HG02610 (cell line): ENCODE measurements at regions not wholly inside any gene's neighbourhood (a gene's known extent, or its start where the extent isn't known, plus 50 kb on each side); places are given as distances from the start of the nearest gene placed in this dataset.

Experiments
- ATAC-seq: cut with Tn5 transposase; IDR thresholded peaks from one replicate; pipeline ENCODE4 v1.9.1; 2021; ENCODE audit warnings: mild to moderate bottlenecking, moderate library complexity; ENCODE audit not compliant: unreplicated experiment

- ATAC-seq: no peak
Measured at GRCh38 chr2:59654710-59655109, 898.7 kb downstream of the BCL11A start.

- no peak for ATAC-seq
Measured at GRCh38 chr2:59653164-59653563, 900.3 kb downstream of the BCL11A start.

DNA sequence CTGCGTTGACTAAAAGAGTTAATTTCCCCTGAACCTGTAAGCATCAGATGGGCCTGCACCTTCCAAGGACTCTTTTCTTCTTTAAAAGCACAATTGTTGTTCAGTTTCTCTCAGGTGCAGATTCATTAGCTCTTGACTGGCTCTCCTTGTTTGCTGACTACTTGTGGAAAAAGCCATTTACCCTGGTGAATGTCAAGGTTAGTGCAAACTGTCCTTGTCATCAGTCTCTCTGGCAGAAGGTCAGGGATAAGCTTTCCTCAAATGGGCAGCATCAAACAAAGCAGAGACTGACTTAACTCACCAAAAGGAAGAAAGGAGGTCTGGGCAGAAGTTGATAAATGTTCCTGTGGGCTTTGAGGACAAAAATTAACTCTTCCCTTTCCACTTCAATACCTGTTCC, 922.7 kb downstream of the BCL11A start:
- no peak for ATAC-seq

- no peak for ATAC-seq
Measured at GRCh38 chr2:59627599-59627998, 925.9 kb downstream of the BCL11A start.

- no peak for ATAC-seq
Measured at GRCh38 chr2:59622599-59623308, 930.7 kb downstream of the BCL11A start.

DNA sequence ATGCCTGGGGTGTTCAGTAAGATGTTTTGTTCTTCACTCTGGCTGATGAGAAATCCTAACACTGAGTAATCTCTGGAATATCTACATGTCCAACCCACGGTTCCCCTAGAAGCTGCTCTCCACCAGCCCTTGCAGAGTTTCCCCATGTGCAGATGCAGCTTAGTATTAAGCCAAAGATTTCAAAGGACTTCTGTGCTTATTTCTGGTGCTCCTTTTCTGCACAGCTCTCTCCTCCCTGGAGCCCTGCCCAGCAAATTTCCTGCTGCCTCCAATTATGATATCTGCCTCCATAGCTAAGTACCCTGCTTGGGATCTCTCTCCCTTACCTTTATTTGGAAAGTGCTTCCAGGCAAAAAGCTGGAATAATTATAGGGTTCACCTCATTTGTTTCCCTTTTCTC, 949.3 kb downstream of the BCL11A start:
- no peak for ATAC-seq

- ATAC-seq: peak; percentile 63
Measured at GRCh38 chr2:59594671-59595222, 958.7 kb downstream of the BCL11A start.

GRCh38 chr2:59590798-59591197, 962.7 kb downstream of the BCL11A start:
- ATAC-seq: peak; percentile 51

DNA sequence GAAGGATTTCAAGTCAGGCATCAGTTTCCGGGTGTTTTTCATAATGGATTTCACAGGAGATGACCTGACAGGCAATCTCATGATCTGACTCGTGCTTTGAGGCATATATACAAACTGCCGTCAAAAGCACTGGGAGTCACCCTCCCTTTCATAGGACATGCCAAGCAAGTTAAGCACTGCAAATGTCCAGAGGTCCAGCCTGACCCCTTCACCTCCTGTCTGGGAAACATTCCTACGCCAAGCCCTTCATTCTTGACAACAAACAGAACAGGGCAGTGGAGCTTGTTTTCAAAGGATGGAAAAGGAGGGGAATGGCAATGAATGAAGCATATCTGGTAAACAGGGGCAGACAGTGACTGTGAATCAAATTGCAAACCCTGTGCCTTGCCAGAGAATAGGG, 963.6 kb downstream of the BCL11A start:
- no peak for ATAC-seq

DNA sequence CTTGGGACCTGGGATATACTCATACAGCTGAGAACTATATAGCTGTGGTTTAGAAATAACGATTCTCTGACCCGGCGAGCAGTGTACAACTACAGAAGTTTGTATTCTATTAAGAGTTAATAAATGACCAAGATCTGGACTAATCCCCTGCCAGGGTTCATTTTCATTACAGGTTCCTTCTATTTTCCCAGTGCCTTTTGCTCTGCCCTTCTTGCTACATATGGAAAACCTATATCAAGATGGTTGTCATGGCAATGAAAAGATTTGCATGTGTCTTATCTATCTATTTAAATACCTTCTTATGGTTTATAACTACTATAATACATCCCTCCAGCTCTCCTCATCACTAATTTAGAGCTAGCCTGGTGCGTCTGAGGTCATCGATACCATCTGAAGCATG, 965.2 kb downstream of the BCL11A start:
- no peak for ATAC-seq

GRCh38 chr2:59586176-59586575, 967.3 kb downstream of the BCL11A start:
- ATAC-seq: no peak

- no peak for ATAC-seq
Measured at GRCh38 chr2:59585655-59586054, 967.8 kb downstream of the BCL11A start.

DNA sequence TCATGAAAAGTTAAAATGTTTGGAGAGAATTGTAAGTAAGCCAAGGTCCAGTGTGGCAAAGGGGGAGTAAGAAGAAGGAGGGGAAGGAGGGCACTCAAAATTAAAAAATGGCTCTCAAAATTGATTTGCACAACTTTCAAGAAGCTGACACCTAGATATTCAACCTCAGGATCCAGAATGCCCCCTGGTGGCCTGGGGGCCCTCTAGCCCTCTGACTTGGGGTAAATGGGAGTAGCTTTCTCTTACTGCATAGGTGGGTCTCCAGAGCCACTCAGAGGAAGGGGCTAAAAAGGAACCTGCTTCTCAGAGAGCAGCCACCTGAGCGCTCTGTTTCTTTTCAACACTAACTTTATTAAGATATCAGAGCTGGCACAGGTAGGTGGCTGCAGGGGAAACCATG, 968.5 kb downstream of the BCL11A start:
- ATAC-seq: no peak

DNA sequence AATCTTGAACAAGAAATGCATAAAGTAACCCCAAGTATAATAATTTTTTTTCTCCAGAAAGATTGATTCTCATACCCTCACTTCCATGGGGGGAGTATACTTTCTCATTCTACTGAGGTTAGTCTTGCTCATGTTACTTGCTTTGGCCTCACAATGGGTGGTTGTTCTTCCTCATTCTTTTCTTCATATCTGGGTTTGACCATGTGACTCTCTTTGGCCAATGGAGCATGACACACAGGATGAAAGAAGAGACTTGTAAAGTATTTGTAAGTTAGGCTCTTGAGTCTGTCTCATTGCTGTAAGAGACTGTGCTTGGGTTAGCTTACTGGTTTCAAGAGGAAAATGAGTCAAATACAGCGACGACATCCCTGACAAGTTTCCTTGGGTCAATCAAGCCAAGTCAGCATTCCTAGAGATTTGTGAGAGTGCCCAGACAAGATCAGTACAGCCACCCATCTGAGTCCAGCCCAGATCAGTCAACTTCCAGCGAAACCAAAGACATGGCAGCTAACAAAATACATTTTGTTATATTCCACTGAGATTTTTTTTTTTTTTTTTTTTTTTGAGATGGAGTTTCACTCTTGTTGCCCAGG, 970.2 kb downstream of the BCL11A start:
- no peak for ATAC-seq

- no peak for ATAC-seq
Measured at GRCh38 chr2:59578349-59578748, 975.1 kb downstream of the BCL11A start.

DNA sequence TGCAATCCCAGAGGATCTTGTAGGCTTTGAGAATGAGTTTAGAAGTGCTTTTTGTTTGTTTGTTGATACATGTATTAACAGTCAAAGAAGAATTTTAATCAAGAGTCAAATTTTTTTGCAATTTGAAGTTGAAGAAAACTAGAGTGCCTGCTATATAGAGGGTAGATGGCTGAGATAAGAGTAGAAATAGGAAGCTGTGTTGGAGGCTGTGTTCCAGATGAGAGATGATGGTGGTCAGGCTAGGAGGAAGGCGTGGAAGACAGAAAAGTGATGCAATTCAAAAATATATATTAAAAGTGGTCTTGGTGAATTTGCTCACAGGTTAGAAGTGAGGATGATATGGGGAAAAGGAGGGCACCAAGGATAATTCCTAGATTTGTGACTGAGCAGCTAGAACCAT, 978.3 kb downstream of the BCL11A start:
- no peak for ATAC-seq

DNA sequence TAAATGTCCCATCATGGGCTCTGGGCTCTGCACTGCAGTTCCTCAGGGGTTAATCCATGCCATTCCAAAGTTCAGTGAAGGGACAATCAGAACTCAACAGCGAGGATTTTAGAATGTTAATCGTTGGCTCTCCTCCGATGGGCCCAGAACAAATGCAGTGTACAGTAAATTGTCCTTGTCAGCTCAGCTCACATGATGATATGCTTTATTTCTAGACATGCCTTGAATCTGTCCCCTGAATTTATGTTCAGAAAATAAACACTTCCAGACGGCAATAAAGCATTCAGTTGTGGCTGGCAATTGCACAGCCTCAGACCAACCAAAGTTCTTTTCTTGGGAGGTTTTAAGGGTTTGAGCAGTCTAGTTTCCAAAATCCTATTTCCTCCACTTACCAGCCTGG, 981.2 kb downstream of the BCL11A start:
- ATAC-seq: no peak

DNA sequence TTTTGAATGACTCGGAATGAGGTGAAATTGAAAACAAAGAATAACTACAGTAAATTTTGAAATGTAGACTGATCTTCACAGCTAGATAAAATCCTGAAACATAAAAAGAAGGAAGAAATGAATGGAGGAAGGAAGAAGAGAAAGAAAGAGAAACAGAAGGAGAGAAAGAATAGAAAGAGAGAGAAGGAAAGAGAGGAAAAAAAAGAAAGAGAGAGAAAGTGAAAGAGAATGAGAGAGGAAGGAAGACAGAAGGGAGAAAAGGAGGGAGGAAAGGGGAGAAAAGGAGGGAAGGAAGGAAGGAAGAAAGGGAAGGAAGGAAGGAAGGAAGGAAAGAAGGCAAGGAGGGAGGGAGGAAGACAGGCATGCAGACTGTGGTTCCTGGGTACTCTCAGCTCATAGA, 982.6 kb downstream of the BCL11A start:
- ATAC-seq: no peak

GRCh38 chr2:59569124-59569523, 984.3 kb downstream of the BCL11A start:
- no peak for ATAC-seq

GRCh38 chr2:59568461-59568860, 985.0 kb downstream of the BCL11A start:
- ATAC-seq: no peak

DNA sequence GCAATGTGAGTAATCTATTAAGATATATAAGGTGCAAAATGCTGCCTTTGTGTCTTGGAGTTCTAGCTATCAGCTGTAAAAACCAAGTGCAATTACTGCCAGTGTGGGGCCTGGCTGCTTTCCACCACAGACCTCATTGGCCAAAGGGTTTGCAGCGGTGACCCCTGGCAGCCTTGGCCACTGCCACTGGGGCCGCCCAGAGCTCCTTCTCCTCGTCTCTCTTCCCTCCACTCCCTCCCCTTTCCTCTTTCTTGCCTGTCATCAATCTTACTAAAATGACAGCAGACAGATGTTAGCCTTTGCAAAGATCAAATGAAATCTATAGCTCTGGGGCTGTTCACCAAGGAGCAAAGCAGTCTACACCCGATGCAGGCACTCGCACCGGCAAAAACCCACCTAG, 986.3 kb downstream of the BCL11A start:
- ATAC-seq: no peak

DNA sequence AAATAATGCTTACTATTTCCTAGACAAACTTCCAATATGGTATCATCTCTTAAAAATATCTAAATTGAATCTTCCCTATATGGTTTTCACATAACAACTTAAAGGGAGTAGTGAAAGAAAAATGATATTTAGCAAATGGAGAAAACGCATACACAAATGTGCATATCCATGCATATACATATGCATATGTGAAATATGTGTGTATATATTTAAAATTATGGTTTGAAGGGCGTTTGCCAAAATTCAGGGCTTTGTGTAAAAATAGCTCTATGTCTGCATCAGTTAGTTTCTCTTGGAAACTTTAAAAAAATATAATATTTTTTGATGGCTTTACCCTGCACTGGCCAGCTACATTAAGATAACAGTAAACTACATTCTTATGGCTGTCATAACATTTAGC, 986.7 kb downstream of the BCL11A start:
- no peak for ATAC-seq

DNA sequence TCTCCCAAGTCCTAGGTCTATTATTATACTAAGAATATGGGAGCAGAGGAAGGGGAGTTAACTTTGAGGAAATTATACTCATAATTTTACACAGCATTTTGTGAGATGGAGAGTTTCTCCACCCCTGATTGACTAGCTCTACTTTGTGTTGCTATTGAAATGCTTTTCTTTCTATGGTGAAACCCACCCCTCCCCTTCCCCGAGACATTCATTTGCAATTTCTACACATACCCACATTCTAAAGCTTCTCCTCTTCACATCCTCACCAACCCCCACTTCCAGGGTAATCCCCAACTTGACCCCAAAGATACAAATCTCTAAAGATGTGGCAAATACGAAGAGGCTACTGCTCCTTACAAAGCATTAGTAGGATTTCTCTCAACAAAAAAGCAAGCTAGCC, 992.2 kb downstream of the BCL11A start:
- no peak for ATAC-seq
